H9 (cell line): ENCODE measurements at regions not wholly inside any gene's neighbourhood (a gene's known extent, or its start where the extent isn't known, plus 50 kb on each side); places are given as distances from the start of the nearest gene placed in this dataset.

Source experiments
- DNase-seq: peaks from one replicate; pipeline ENCODE4 v3.0.0-alpha.2; 2017
- H2AFZ ChIP-seq: one replicate; pipeline ENCODE4 v1.6.1; 2013; ENCODE audit warnings: mild to moderate bottlenecking, low read length, control low read depth, moderate library complexity
- H2AK5ac ChIP-seq: 2 replicates; pipeline ENCODE4 v1.6.1; 2013; ENCODE audit warnings: low read length, control low read depth, mixed read lengths; ENCODE audit not compliant: insufficient read length
- H2BK120ac ChIP-seq: one replicate; pipeline ENCODE4 v1.6.1; 2013; ENCODE audit warnings: low read depth, mild to moderate bottlenecking, low read length, control low read depth, inconsistent platforms; ENCODE audit not compliant: poor library complexity, severe bottlenecking
- H2BK12ac ChIP-seq: 2 replicates; pipeline ENCODE4 v1.6.1; 2013; ENCODE audit warnings: low read length, control low read depth, mixed read lengths, low read depth; ENCODE audit not compliant: insufficient read length
- H2BK15ac ChIP-seq: 2 replicates; pipeline ENCODE4 v1.6.1; 2013; ENCODE audit warnings: low read depth, low read length, control low read depth
- H2BK20ac ChIP-seq: one replicate; pipeline ENCODE4 v1.6.1; 2013; ENCODE audit warnings: low read depth, mild to moderate bottlenecking, low read length, control low read depth, inconsistent platforms; ENCODE audit not compliant: poor library complexity, severe bottlenecking
- H2BK5ac ChIP-seq: 2 replicates; pipeline ENCODE4 v1.6.1; 2013; ENCODE audit warnings: low read length, control low read depth, mixed read lengths; ENCODE audit not compliant: insufficient read length
- H3K14ac ChIP-seq: 2 replicates; pipeline ENCODE4 v1.6.1; 2013; ENCODE audit warnings: low read length, control low read depth; ENCODE audit not compliant: insufficient read depth
- H3K18ac ChIP-seq: 2 replicates; pipeline ENCODE4 v1.6.1; 2013; ENCODE audit warnings: low read depth, mild to moderate bottlenecking, mixed read lengths, low read length, control low read depth; ENCODE audit not compliant: insufficient read length
- H3K23ac ChIP-seq: 2 replicates; pipeline ENCODE4 v1.6.1; 2013; ENCODE audit warnings: low read length, control low read depth, mixed read lengths, low read depth; ENCODE audit not compliant: insufficient read length
- H3K23me2 ChIP-seq: 2 replicates; pipeline ENCODE4 v1.6.1; 2013; ENCODE audit warnings: low read depth, mild to moderate bottlenecking, mixed read lengths, low read length, control low read depth; ENCODE audit not compliant: insufficient read length, poor library complexity, severe bottlenecking
- H3K27ac ChIP-seq: 2 replicates; pipeline ENCODE4 v1.5.1; 2013; ENCODE audit warnings: low read length, control low read depth, mixed read lengths, low read depth; ENCODE audit not compliant: insufficient read length
- H3K27me3 ChIP-seq: 2 replicates; pipeline ENCODE4 v1.6.1; 2013; ENCODE audit warnings: low read length, control low read depth, inconsistent platforms; ENCODE audit not compliant: insufficient read depth
- H3K4ac ChIP-seq: 2 replicates; pipeline ENCODE4 v1.6.1; 2013; ENCODE audit warnings: low read depth, mild to moderate bottlenecking, control low read depth, inconsistent platforms, low read length, moderate library complexity
- H3K4me1 ChIP-seq: 2 replicates; pipeline ENCODE4 v1.6.1; 2013; ENCODE audit warnings: low read length, control low read depth, inconsistent platforms; ENCODE audit not compliant: insufficient read depth
- H3K4me2 ChIP-seq: 2 replicates; pipeline ENCODE4 v1.6.1; 2013; ENCODE audit warnings: low read length, control low read depth, mixed read lengths; ENCODE audit not compliant: insufficient read length, insufficient read depth
- H3K56ac ChIP-seq: 2 replicates; pipeline ENCODE4 v1.6.1; 2013; ENCODE audit warnings: low read depth, mild to moderate bottlenecking, mixed read lengths, low read length, control low read depth; ENCODE audit not compliant: insufficient read length
- H3K79me1 ChIP-seq: 2 replicates; pipeline ENCODE4 v1.6.1; 2013; ENCODE audit warnings: low read depth, mild to moderate bottlenecking, moderate library complexity, low read length, control low read depth, inconsistent platforms; ENCODE audit not compliant: insufficient read depth, poor library complexity, severe bottlenecking
- H3K79me2 ChIP-seq: 2 replicates; pipeline ENCODE4 v1.6.1; 2013; ENCODE audit warnings: low read length, control low read depth, inconsistent platforms; ENCODE audit not compliant: insufficient read depth
- H3K9ac ChIP-seq: 2 replicates; pipeline ENCODE4 v1.6.1; 2013; ENCODE audit warnings: low read length, control low read depth, mixed read lengths; ENCODE audit not compliant: insufficient read length; ENCODE audit errors: extremely low read depth
- H3K9me3 ChIP-seq: one replicate; pipeline ENCODE4 v1.6.1; 2013; ENCODE audit warnings: low read depth, low read length, inconsistent platforms; ENCODE audit not compliant: control insufficient read depth
- H3T11ph ChIP-seq: one replicate; pipeline ENCODE4 v1.6.1; 2013; ENCODE audit warnings: mild to moderate bottlenecking, low read length, control low read depth, inconsistent platforms
- H4K20me1 ChIP-seq: one replicate; pipeline ENCODE4 v1.6.1; 2013; ENCODE audit not compliant: control insufficient read depth, insufficient read length, insufficient read depth
- H4K5ac ChIP-seq: 2 replicates; pipeline ENCODE4 v1.6.1; 2013; ENCODE audit warnings: low read depth, mild to moderate bottlenecking, mixed read lengths, low read length, control low read depth; ENCODE audit not compliant: insufficient read length
- H4K8ac ChIP-seq: replicated peaks from 2 replicates; pipeline ENCODE4 v1.6.1; 2013; ENCODE audit warnings: low read length, control low read depth, mixed read lengths, low read depth; ENCODE audit not compliant: insufficient read length
- H4K91ac ChIP-seq: 2 replicates; pipeline ENCODE4 v1.6.1; 2013; ENCODE audit warnings: low read depth, mild to moderate bottlenecking, moderate library complexity, mixed read lengths, low read length, control low read depth; ENCODE audit not compliant: insufficient read length
- H3K27ac Mint-ChIP-seq, 3 experiments: 2 replicates in 2 of 3; 3 replicates in 1 of 3; pipeline ENCODE4 v1.8.0; 2020 to 2021; ENCODE audit warnings: mixed read lengths in 3 of 3, mild to moderate bottlenecking in 1 of 3, moderate library complexity in 1 of 3
- H3K27me3 Mint-ChIP-seq: 2 replicates; pipeline ENCODE4 v1.8.0; 2021; ENCODE audit warnings: low read depth, mild to moderate bottlenecking, moderate library complexity, mixed read lengths
- H3K36me3 Mint-ChIP-seq, 3 experiments: 2 replicates in 2 of 3; 3 replicates in 1 of 3; pipeline ENCODE4 v1.8.0; 2020 to 2021; ENCODE audit warnings: low read depth in 3 of 3, mixed read lengths in 3 of 3; ENCODE audit not compliant: insufficient read depth in 1 of 3
- H3K4me1 Mint-ChIP-seq, 2 experiments: 2 replicates each; pipeline ENCODE4 v1.8.0; 2020; ENCODE audit warnings: mixed read lengths in 2 of 2
- H3K4me3 Mint-ChIP-seq, 2 experiments: 2 replicates in 1 of 2; 3 replicates in 1 of 2; pipeline ENCODE4 v1.8.0; 2020 to 2021; ENCODE audit warnings: mild to moderate bottlenecking in 2 of 2, mixed read lengths in 2 of 2, moderate library complexity in 1 of 2
- H3K9me3 Mint-ChIP-seq, 2 experiments: 2 replicates in 1 of 2; 3 replicates in 1 of 2; pipeline ENCODE4 v1.8.0; 2020; ENCODE audit warnings: mild to moderate bottlenecking in 2 of 2, mixed read lengths in 2 of 2, moderate library complexity in 1 of 2
- WGBS: extraction: QIAGEN DNeasy Blood & Tissue Kit; methylation state at CpG from one replicate; pipeline ENCODE4 v1.1.7; 2013; ENCODE audit warnings: missing lambda C conversion rate, low lambda C conversion rate, mixed read lengths; ENCODE audit not compliant: insufficient read length; ENCODE audit errors: extremely low coverage; 5-methylcytosine and 5-hydroxymethylcytosine counted together
- TF ChIP-seq, protein P1 (sequence below): fragments of 200-600 bp; sonication (generic); conservative IDR thresholded peaks from 3 replicates; pipeline ENCODE4 v1.8.0; 2021; ENCODE audit warnings: antibody characterized with exemption, mild to moderate bottlenecking

DNA sequence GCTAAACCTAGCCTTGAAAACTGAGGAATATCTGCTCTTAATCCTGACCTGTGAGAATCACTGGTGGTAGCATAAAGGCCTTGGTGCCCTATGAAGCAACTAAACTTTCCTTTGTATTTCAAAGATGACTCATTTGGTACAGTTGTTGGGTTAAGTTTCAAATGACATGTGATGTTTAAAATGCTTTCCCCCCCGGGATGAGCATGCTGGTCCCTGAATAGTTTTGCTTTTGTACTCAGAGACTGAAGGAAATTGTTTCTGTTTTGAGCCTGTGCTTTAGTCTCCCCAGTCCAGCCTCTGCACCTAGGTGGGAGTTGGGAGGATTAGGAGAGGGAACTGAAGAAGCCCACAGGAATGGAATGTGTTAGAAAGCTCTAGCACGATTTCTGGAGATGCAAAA is 258.9 kb upstream of the NPY start:
- Histone ChIP-seq H2BK120ac (no peak overlapping the region), H3K4me2 (no peak overlapping the region), H3K9ac (no peak overlapping the region), H3T11ph (no peak overlapping the region), H2BK20ac (no peak overlapping the region), H3K27ac (no peak overlapping the region), H3K23ac (no peak overlapping the region), H2BK12ac (no peak overlapping the region), H3K18ac (no peak overlapping the region), H3K4ac (no peak overlapping the region), H3K23me2 (no peaks in the 10 kb centered on the region), H2BK5ac (no peak overlapping the region), H3K27me3 (no peaks in the 10 kb centered on the region), H2AK5ac (no peak overlapping the region), H3K56ac (no peak overlapping the region), H4K8ac (no peak overlapping the region), H4K5ac (no peak overlapping the region), H3K79me1 (no peaks in the 10 kb centered on the region), H4K91ac (no peak overlapping the region), H3K14ac (no peak overlapping the region), H3K79me2 (no peaks in the 10 kb centered on the region), H3K9me3 (no peaks in the 10 kb centered on the region), H2AFZ (no peak overlapping the region), H4K20me1 (no peaks in the 10 kb centered on the region), H3K4me1 (peaks cover 8% of the 10 kb centered on the region; the same call in 1 of the 2 replicates), H2BK15ac (no peak overlapping the region)
- Mint-ChIP-seq H3K36me3 (no peaks in the 10 kb centered on the region; a peak in 1 of 7 replicates), H3K9me3 (no peaks in the 10 kb centered on the region), H3K4me3 (no peak overlapping the region), H3K27ac (no peak overlapping the region), H3K4me1 (peaks cover 13 to 14% of the 10 kb centered on the region in 2 experiments), H3K27me3 (no peaks in the 10 kb centered on the region; the same call in 1 of the 2 replicates)
- TF ChIP-seq, protein P1, sequence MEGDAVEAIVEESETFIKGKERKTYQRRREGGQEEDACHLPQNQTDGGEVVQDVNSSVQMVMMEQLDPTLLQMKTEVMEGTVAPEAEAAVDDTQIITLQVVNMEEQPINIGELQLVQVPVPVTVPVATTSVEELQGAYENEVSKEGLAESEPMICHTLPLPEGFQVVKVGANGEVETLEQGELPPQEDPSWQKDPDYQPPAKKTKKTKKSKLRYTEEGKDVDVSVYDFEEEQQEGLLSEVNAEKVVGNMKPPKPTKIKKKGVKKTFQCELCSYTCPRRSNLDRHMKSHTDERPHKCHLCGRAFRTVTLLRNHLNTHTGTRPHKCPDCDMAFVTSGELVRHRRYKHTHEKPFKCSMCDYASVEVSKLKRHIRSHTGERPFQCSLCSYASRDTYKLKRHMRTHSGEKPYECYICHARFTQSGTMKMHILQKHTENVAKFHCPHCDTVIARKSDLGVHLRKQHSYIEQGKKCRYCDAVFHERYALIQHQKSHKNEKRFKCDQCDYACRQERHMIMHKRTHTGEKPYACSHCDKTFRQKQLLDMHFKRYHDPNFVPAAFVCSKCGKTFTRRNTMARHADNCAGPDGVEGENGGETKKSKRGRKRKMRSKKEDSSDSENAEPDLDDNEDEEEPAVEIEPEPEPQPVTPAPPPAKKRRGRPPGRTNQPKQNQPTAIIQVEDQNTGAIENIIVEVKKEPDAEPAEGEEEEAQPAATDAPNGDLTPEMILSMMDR: no peak
- WGBS: no CpG with 5 or more reads among the region's 2 CpGs
- no peak for DNase-seq
